CD4-positive, alpha-beta T cell treated with Interleukin-6 at 100 ng/mL for 8 hours (primary cell): ENCODE measurements at regions not wholly inside any gene's neighbourhood (a gene's known extent, or its start where the extent isn't known, plus 50 kb on each side); places are given as distances from the start of the nearest gene placed in this dataset.

Experiments
- DNase-seq: peaks from one replicate; pipeline ENCODE4 v3.0.0-alpha.2; 2020; ENCODE audit warnings: mixed read lengths, low spot score

DNA sequence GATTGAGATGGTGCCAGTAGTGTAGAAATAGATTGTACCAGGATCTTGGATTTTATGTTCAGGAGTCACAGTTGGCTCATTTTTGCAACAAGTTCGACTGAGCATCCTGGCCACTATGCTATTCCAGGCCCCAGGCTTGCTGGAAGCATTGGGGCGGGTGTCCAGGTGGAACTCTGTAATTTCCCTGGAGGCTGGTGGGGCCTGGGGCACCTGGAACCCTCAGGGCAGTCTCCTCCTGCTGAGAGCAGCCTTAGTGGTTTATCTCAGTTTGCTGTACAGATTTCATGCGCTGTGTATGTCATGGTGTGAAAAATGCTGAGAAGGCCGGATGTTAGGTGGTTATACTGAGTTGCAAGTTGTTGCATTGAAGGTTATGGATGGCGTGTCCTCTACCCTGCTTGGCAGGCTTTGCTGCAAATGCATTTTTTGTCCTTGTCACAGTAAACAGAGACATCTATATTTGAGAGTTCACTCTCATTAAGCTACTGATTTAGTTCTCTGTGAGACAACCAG lies 135.1 kb upstream of the MYLIP start:
- no peak for DNase-seq

DNA sequence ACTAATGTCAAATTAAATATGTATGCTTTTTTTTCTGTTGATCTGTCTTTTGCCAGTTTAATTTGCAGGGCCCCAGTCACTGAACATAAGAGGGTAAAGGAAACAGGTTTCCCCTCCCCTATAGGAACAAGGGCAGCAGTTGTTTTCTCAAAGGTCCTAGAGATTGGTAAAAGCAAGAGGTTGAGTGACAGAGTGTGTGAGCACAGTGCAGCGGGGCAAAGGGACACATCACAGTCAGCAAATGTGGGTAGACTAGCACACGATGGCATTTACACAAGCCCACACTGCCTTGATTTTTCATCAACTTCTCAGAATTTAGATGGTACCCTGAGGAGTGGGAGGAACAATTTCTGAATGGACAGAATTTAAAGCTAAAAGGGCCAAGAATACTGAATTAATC lies 138.7 kb upstream of the MYLIP start:
- DNase-seq: no peak

DNA sequence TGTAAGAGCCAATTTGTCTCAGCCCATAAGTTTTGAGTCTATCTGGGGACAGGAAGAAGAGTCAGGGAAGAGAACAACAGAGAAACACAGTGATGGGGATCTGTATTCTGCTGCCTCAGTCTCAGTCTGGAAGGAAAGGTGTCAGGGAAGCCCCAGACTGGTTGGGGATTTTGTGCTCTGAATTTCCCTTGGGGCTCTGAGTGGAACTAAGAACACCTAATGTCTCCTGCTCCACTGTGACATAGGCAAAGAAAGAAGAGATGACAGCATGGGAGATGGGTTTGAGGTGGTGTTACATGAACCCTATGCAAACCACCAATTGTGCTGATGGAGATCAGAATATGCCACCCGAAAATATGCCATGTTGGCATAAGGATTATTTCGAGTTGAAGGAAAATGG lies 139.5 kb upstream of the MYLIP start:
- DNase-seq: no peak

DNA sequence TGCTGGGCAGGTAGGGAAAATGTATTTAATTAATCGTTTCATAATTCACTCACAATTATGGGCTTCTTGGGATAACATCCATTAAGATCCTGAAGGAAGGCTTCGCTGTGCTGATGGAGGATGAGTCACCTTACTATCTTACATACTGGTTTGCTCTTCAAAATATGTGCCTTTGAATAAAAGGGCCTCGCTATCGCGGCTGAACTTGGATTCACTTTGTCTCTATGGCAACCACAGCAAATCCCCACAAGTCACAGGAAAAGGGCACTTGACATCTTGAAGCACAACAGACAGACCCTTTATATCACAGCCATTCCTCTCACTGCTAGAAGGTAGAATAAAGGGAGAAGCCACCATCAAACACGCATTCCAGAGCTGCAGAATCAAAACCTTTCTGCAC lies 141.3 kb upstream of the MYLIP start:
- no peak for DNase-seq

DNA sequence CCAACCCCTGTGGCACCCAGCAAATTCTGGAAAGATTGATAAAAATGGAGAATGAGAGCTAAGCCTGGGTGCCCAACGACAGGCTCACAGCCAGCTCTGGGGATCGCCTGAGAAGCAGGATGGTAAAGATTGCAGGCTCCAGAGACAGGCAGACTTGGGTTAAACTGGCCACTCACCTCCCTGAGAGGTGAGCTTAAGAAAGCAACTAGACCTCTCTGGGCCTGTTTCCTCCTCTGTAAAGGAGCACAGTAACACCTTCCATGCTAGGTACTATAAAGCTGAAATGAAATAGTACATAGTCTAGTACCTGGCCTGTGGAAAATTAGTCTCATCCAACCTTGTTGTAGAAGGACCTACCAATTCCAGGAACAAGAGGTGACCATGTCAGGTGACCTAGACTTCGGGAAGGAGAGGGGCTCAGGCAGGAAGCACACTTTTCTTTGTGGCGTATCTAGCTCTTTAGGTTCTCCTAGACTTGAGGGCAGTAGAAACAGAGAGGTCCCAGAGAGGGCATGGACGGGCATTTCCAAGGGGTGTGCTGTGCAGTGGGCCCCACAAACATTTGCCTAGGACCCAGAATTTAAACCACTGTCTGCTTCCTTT lies 142.8 kb upstream of the MYLIP start:
- no peak for DNase-seq

DNA sequence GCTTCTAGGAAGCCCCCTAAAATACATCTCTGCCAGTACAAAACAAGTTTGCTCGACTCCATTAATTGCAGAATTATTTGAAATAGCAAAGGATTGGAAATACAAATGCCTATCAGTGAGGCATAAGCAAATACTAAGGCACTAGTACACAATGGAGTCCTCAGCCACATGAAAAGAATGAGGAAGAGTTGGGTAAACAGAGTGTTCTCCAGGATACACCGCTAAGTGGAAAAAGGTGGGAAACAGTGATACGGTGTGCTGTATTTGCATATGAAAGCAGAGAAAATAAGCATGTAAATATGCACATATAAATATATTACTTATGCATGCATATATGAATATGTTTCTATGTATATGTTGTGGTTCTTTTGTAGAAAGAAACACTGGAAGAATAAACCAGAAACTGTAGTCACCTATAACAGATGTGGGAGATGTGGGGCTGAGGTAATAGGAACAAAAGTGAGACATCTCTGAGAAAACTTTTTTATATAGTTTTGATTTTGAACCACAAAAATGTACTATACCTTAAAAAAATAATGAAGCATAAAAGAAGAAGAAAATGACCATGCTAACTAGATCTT lies 143.4 kb upstream of the MYLIP start:
- no peak for DNase-seq

DNA sequence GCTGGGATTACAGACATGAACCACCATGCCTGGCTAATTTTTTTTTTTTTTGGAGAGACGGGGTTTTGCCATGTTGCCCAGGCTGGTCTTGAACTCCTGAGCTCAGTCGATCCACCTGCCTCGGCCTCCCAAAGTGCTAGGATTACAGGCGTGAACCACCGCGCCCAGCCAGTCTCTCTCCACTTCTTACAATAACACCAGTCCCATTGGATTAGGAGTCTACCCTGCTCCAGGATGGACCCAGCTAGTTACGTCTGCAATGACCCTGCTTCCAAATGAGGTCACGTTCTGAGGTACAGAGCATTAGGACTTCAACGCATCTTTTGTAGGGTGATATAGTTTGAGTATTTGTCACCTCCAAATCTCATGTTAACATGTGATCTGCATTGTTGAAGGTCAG lies 146.9 kb upstream of the MYLIP start:
- no peak for DNase-seq

DNA sequence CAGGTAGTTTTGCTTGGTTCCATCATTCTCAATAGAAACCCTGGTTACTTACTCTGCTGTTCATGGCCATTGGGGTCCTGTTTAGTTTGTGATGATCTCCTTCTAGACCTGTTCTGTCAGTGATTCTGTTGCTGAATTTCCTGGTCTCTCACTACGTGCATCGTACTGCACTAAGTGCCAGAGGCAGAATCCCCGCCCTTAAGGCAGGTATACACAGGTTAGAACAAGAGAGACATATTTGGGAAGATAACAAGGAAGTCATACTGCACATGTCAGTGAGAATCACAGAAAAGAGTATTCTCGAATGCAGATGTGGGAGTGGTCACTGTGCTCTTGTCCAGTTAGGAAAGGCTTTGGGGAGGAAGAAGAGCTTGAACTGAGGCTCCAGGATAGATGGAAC lies 148.1 kb upstream of the MYLIP start:
- no peak for DNase-seq

DNA sequence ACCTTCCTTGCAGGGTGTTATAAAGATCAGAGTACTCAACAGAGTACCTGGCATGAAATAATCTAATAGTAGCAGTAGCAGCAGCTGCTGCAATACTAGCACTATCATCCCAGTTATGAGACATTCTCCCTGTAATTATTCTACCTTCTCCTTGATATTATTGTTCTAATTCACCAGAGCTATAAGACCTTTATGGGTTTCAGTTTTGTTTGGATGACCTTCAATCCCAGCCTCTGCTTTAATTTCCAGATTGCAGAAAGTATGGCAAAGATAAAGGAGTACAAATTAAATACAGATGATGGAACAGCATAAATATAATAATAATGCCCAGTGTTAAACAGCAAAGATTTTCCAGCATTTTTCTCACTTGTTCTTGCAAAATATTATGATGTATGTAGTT lies 150.5 kb upstream of the MYLIP start:
- DNase-seq: no peak

DNA sequence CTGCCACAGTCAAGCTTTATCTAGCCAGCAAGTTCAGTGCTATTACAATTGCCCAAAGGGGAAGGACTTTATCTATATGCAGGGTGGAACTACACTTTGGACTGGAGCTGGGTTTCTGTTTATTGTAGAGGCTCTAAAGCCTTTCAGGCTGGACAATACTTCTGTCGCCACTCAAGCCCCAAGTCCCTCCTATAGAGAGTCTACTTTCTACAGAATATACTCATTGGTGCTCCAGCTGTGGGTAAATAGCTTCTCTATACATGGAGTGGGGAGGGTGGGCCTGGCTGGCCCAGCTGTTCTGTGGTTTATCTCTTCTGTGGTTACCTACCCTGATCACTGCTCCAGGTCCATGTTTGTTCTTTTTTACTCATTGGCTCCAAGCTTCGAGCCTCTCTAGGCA lies 151.8 kb upstream of the MYLIP start:
- DNase-seq: no peak

DNA sequence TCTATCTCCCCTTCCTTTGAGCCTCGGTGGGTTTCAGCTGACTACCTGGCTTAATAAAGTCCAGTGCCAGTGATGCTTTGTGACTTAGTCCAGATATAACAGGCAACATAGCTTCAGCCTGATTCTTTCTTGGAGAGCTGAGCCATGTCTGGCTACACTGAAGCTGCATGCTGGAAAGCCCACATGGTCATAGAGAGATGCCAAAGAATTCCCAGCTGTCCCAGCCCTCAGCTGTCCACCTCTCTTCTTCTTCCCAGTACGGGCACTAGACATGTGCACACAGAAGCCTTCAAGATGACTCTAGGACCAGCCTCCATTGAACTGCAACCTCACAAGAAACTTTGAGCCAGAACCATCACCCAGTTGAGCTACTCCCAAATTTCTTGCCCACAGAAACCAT lies 154.1 kb upstream of the MYLIP start:
- no peak for DNase-seq

DNA sequence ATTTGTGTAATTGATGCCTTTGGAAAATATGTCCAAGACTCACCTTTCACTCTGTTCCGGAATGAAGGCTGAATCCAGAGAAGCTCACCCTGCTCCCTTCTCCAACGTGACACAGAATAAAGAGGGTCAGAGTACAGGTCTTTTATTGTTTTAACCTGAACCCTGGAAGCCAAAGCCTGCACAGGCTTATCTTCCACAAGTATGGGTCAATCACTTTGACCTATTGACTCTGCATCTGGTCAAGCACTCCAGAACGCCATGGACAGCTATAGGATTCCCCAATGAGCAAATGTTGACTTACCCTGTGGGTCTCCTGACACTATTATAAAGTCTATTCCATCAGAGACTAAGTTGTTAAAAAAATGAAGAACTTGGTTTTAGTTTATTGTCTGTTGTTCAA lies 158.4 kb upstream of the MYLIP start:
- no peak for DNase-seq

DNA sequence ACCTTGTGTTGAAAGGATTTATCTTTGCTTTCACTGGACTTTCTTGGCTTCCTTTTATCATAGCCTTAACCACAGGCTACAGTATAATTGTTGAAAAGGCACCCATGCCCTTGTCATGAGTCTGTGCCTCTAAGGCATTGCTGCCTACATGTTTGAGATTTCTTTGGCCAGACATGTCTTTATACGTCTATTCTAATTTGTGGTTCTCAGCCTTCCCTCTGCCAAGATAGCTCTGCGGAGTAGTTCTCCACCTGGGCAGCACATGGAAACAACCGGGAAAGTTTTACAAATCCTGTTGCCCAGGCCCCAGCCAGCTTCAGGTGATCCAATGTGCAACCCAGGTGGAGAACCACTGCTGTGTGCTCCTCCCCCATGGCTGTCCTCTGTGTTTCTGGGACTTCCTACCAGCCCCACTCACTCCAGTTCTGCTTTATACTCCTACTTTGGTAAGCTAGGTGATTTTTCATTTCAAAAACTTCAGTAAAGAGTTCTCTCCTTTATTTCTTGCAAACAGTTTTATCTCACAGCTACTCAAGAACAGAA lies 159.6 kb upstream of the MYLIP start:
- no peak for DNase-seq

DNA sequence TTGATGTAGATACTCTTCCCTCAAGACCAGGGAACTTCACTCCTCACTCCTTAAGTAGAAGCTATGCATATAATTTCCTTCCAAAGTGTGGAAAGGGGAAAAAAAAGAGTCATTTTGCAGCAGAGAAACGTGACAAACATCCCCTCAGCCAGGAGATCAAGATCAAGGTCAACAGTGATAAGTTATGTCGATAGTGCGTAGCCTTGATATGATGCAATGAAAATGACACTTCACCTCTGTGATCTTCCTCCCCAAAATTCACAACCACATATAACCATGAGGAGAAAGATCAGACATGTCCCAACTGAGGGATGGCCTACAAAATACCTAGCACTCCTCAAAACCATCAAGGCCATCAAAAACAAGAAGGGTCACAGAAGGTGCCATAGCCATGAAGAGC lies 160.4 kb upstream of the MYLIP start:
- no peak for DNase-seq

DNA sequence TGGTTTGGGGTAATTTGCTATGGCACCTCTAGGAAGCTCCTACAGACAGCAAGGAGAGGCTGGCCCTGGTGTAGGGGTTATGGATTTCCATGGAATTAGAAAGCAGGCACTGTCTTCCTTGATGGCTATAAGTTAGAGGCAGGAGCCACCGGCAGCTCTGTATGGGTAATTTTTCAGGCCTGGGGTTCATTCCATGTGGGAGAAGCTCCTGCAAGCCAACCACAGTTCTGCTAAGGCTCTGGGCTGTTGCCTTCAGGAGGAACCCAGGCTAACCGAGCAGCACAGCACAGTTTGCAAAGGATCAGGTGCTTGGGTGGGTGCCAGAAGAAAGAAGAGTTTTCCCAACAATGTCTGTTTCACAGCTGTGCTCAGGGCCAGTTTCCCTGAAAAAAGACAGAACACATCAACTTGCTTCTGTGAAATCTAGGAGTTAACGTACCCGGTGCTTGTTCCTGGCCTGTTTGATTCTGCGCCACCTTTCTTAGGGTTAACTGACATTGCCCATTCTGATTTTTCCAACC lies 162.8 kb upstream of the MYLIP start:
- no peak for DNase-seq

DNA sequence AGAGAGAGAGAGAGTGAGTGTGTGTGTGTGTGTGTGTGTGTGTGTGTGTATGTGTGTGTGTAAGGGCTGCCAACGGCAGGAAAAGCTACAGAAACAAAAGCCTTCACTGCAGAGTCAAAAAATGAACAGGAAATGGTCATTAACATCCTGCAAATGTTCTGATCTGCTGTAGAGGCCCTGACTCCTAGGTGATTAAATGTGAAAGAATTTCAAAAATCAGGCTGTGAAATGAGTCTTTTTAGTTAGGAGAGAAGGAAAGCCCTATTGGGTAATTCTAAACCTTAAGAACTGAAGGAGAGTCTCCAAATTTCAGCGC lies 166.5 kb upstream of the MYLIP start:
- no peak for DNase-seq

DNA sequence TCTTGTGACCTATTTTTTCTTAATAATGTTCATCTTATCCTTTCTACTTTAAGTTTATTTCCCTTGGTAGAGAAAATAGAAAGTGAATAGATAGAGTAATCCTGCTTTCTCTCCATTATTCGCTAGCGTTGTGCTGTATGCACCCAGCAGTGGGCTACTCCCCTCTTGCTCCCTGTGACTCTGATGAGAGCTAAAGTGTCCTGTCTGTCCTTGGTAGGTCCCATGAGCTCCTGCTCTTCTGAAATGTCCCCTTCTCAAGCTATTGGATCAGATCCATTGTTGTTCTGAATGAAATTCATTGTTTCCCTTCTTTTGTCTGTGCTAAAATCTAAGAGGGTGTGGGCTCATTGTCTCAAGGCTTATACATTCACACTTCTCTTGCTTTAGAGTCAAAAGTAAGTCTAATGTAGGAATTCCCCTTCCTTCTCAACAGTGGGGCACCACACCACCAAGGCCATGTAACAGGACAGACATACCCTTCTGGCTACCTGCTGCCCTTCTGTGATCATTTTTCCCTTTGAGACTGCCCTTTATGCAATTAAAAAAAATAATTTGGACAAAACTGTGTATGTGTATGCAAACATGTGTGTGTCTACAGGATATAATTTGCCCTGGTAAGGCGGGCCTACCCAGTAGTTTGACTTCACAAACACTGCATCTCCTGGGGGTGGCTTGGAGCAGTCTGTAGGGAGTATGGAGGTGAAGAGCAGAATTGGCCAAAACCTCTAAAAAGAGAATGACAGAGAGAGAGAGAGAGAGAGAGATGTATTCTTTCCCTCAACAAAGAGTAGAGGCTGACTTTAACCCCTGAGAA lies 167.0 kb upstream of the MYLIP start:
- DNase-seq: no peak

DNA sequence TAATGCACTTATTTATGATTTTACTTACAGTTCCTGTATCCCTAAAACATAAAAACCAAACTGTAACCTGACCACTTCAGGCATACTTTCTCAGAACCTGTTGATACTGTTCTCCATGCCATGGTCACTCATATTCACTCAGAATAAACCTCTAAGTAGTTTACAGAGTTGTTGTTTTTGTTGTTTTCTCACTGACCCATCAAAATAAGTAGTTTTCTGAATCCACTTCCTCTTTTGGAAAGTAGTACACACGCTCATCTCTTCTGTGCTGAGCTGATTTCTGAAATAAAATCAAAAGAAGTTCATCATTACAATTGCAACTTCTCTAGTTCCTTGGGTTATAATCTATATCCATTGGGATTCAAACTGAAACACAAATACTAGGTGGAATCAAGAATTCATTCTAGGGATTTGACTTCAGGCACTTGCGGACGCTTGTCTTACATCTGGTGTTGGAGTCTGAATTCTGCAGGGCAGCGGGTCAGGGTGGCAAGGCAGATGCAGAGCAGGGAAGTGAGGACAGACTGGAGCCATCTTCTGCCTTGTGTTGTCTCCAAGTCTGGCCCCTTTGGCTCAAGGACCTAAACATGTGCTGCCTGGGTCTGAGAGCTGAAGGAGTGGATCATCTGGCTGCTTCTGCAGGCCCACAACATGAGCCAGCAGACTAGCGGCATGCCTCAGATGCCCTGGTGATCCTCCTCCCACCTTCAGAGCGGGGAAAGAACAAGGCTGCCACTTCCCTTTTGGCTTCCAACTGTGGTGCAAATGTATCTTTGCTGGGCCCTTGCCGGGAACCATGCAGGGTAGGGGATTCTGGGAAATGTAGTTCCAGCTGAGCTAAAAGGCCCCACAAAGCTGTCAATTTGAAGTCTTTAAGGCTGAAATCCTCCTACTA lies 167.9 kb upstream of the MYLIP start:
- no peak for DNase-seq

DNA sequence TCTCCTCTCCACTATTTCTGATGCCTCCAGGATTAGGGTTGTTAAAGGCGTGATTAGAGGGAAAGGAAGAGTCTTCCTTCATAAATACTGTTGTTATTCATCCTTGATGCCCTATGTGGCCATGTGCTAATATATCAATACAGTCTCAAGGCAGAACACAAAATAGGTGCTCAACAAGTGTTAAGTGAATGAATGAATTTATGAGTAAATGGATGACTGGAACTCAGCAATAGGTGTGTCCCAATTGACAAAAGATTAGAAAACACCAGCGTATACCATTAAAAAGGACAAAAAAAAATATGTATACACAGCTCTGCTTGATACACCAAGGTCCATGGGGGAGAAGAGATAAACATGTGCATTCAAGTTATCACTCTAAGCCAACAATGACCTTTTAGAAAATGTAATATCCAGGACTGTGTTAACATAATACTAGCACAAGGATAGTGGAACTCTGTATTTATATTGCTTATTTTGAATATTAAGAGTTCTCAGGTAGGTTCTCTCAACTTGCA lies 171.2 kb upstream of the MYLIP start:
- no peak for DNase-seq

DNA sequence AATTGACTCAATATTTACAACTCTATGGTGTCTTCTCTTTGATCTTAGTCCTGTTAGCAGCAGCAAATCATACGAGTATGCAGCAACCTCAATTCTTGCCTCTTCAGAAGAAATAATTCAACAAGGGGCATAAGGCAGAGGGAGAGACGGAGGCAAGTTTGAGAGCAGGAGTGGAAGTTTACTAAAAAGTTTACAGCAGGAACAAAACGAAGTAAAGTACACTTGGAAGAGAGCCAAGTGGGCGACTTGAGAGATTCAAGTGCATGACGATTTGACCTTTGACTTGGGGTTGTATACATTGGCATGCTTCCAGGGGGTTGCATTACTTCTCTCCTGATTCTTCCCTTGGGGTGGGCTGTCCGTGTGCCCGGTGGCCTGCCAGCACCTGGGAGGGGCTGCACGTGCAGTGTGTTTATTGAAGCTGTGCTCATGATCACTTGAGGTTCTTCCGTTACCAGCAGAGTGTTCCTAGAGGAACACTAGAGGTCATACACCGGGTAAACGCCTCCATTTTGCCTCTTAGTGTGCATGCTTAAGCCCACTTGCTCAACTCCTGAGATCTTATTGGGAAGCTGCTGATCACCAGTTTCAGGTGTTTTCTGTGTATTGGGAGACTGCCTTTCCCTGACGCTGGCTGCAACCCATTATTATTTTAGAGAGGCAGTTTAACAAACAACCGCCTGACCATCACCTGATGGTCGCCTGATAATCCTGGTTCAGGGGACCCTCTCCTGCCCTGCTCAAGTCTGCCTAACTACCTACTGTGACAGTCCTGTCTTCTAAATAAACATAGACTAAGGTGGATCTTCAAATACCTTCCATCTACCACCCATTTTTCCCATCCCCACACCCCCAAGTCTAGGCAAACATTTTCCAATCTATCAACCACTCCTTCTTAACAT lies 172.4 kb upstream of the MYLIP start:
- no peak for DNase-seq

DNA sequence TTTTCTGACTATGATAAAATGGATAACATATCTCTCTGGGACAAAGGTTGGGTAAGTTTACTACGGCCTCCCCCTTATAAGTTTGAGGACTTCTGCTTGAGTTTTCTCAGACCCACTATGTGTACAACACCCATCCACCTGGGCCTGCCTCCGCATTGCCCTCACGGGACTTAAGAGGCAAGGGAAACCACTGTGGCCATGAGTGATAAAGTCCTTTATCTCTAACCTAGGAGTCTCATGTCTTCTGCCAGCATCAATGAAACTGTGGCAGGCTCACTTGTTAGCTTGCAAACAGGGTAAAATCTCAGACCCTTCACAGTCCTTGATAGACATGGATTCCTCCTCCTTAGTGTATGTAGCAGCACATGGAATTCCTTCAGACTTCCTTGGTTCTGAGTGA lies 173.4 kb upstream of the MYLIP start:
- DNase-seq: no peak
